NCI-H510A (cell line): ENCODE measurements at regions not wholly inside any gene's neighbourhood (a gene's known extent, or its start where the extent isn't known, plus 50 kb on each side); places are given as distances from the start of the nearest gene placed in this dataset.

Experiments used
- DNase-seq: peaks from one replicate; lab custom pipeline; 2025; lab: John Stamatoyannopoulos, UW

- DNase-seq = no peak
Observed at GRCh38 chrX:40278340-40279090, 180.8 kb upstream of the BCOR start.

DNA sequence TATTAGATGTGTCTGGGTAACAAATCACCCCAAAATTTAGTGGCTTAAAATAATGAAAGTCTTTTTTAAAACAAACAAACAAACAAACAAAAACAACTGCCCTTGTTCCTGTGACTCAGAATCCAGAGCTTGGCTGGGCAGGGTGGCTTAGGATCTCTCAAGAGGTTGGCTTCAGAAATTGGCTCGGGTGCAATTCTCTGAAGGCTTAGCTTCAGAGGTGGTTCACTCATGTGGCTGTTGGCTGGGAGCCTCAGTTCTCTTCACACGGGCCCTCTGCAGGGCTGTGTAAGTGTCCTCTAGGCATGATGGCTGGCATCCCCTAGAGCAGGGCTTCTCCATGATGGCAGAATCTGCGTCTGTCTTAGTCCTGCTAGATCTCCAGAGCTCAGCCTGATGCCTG, 179.9 kb upstream of the BCOR start:
- DNase-seq = no peak

DNA sequence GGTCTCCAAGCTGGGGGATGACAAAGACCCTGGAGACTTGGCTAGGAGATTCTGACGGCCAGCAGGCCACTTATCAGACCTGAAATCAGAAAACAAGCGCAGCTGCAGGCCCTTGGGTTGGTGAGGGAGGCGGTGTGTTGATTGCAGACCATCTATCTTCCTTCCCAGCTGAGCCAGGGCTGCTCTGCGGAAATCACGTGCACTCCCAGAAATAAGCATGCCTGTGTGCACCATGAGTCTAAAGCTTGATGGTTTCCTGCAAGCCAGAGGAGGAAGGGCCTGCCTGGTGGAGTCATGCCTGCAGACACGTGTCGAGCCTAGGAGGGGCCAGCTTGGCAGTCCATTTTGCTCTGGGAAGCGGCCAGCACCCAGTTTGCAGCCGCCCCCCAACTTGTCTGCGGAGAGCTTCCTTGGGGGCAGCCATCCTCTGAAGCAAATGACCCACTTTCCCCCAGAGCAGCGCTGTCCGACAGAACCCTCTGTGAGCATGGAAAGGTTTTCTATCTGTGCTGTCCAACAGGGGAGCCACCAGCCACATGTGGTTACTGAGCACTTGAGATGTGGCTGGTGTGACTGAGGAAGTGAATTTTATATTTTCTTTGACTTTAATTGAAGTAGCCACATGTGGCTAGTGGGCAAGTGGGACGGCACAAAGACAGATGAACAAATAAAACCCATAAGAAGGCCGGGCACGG, 175.7 kb upstream of the BCOR start:
- DNase-seq = no peak

- no peak for DNase-seq
Observed at GRCh38 chrX:40272776-40273175, 175.0 kb upstream of the BCOR start.

- no peak for DNase-seq
Observed at GRCh38 chrX:40272141-40272540, 174.4 kb upstream of the BCOR start.

- DNase-seq = no peak
Observed at GRCh38 chrX:40268188-40268520, 170.4 kb upstream of the BCOR start.

- no peak for DNase-seq
Observed at GRCh38 chrX:40267334-40268187, 169.8 kb upstream of the BCOR start.

DNA sequence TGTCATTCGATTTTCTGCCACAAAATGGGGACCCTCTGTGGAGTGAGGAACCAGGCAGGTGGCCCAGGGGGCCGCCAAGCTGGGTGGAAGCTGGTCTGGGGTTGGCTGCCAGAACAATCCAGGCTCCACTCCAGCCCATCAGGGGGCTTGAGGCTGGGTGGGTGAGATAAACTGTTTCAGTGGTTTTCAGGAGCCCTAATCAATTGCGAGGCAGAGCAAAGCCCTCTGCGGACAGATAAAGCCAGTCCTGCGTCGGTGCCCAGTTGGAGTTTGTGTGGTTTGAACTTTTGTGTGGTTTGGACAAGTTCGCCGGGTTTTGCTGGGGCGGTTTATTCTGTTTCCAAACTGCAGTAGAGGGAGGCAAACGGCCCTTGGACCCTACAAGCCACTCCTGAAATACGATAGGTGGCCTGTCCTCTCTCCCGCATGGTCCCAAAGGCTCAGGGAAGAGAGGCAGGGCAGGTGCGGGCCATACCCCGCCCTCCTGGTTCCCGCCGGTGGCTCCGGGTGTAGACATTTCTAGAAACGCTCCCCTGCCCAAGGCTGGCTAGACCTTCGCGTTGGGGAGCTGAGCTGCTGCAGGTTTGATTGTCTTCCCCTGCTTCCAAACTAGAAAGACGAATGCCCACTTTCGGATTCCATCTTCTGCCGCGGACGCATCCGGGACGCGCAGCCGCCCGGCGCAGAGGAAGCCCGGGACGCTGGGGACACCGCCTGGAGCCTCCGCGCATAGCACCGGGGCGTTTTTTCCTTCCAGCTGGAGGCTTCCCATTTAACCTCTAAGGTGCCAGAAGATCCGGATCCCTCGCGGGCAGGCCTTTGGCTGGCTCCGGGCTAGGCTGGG, 169.0 kb upstream of the BCOR start:
- peak; percentile 60 for DNase-seq

DNA sequence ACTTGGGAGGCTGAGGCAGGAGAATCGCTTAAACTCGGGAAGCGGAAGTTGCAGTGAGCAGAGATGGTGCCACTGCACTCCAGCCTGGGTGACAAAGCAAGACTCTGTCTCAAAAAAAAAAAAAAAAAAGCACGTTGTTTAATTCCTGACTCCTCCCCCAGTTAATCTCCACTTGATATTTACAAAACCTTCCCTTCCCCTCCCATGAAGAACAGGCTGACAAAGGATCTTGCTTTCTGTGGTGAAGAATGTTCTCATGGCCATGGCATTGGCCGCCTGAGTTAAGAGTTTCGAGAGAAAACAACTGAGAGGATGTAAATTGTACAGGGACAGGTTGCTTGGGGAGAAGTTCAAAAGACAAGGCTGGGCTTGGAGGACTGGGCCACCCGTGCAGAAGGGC, 168.2 kb upstream of the BCOR start:
- no peak for DNase-seq

- DNase-seq = no peak
Observed at GRCh38 chrX:40263014-40263560, 165.3 kb upstream of the BCOR start.

- no peak for DNase-seq
Observed at GRCh38 chrX:40262157-40263013, 164.6 kb upstream of the BCOR start.

- DNase-seq = no peak
Observed at GRCh38 chrX:40261833-40262156, 164.0 kb upstream of the BCOR start.

- DNase-seq = peak; percentile 31
Observed at GRCh38 chrX:40260146-40260747, 162.5 kb upstream of the BCOR start.

- DNase-seq = no peak
Observed at GRCh38 chrX:40258909-40259308, 161.2 kb upstream of the BCOR start.

DNA sequence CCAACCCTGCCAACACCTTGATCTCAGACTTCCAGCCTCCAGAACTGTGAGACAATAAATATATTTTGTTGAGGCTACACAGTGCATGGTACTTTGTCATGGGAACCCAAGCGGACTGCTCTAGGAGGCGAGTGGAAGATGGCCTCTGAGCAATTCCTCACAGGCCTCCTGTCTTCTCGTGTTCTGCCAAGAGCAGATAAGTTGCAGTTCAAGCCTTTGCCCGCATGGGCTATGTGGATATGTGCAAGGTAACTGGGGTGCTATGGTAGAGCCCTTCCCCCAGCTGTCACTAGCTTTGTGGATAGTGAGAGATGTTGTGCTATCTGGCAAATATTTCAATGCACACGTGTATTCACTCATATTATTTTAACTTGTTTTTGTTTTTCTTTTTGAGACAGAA, 156.0 kb upstream of the BCOR start:
- DNase-seq = no peak

DNA sequence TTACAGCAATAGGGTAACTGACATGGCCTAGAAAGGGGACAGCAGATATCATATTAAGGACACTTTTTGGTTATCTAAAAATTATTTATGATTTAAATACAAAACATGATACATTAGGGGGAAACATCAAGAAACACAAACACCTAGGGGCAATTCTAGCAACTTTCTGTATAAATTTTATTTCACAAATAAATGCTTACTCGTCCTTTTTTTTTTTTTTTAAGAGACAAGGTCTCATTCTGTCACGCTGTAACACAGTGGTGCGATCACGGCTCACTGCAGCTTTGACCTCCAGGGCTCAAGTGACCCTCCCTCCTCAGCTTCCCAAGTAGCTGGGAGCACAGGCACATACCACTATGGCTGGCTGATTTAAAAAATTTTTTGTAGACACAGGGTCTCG, 151.8 kb upstream of the BCOR start:
- DNase-seq = no peak

DNA sequence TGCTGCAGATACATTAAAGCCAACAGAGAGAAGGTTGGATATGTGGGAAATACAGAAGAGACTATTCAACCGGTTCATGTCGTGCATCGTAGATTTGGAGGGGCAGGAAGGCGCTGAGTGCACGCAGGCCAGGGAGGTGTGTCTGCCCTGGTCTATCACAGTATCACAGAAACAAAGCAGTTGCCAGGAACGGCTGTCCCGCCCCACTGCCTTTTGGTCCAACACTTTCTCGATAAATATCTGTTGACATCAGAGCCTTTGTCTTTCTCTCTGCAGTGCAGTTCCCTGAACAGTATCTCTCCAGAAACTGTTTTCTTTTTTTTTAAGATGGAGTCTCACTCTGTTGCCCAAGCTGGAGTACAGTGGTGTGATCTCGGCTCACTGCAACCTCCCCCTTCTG, 151.1 kb upstream of the BCOR start:
- no peak for DNase-seq

GRCh38 chrX:40247848-40248622, 150.3 kb upstream of the BCOR start:
- DNase-seq = no peak

DNA sequence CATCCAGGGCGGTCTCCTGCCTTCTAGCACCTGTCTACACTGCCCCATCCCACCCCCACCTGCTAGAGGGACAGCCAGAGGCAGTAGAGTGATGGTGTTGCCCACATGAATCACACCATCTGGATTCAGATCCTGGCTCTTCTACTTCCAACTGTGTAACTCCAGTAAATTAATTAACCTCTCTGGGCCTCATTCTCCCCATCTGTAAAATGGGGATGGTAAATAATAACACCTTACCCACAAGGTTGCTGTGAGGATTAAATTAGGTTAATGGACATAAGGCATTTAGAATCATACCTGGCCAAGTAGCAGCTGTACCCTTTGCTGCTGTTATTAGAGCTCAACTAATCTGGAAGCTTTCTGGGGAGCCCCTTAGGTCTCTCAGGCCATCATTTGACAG, 149.6 kb upstream of the BCOR start:
- no peak for DNase-seq
